GM19324 (cell line): ENCODE measurements at regions not wholly inside any gene's neighbourhood (a gene's known extent, or its start where the extent isn't known, plus 50 kb on each side); places are given as distances from the start of the nearest gene placed in this dataset.

Source experiments
- ATAC-seq: cut with Tn5 transposase; IDR thresholded peaks from one replicate; pipeline ENCODE4 v1.9.1; 2021; ENCODE audit warnings: mild to moderate bottlenecking, moderate library complexity; ENCODE audit not compliant: unreplicated experiment, low FRiP score

- no peak for ATAC-seq
Observed at GRCh38 chr18:27839141-27839540, 337.8 kb downstream of the CDH2 start.

- no peak for ATAC-seq
Observed at GRCh38 chr18:27838225-27838624, 338.7 kb downstream of the CDH2 start.

GRCh38 chr18:27826101-27826500 lies 350.8 kb downstream of the CDH2 start:
- ATAC-seq = no peak

- no peak for ATAC-seq
Observed at GRCh38 chr18:27825689-27826088, 351.2 kb downstream of the CDH2 start.

GRCh38 chr18:27824841-27825681 lies 351.9 kb downstream of the CDH2 start:
- no peak for ATAC-seq

- ATAC-seq = no peak
Observed at GRCh38 chr18:27824275-27824674, 352.7 kb downstream of the CDH2 start.

GRCh38 chr18:27823053-27823452 lies 353.9 kb downstream of the CDH2 start:
- ATAC-seq = no peak

- no peak for ATAC-seq
Observed at GRCh38 chr18:27808683-27809082, 368.2 kb downstream of the CDH2 start.

- no peak for ATAC-seq
Observed at GRCh38 chr18:27803957-27804356, 373.0 kb downstream of the CDH2 start.

GRCh38 chr18:27797484-27797883 lies 379.4 kb downstream of the CDH2 start:
- ATAC-seq = no peak

GRCh38 chr18:27794181-27794926 lies 382.6 kb downstream of the CDH2 start:
- ATAC-seq = no peak

- ATAC-seq = no peak
Observed at GRCh38 chr18:27793013-27793785, 383.7 kb downstream of the CDH2 start.

GRCh38 chr18:27789406-27789805 lies 387.5 kb downstream of the CDH2 start:
- ATAC-seq = no peak

- ATAC-seq = no peak
Observed at GRCh38 chr18:27787547-27787946, 389.4 kb downstream of the CDH2 start.

- ATAC-seq = no peak
Observed at GRCh38 chr18:27785815-27786471, 391.0 kb downstream of the CDH2 start.

- no peak for ATAC-seq
Observed at GRCh38 chr18:27780061-27780745, 396.7 kb downstream of the CDH2 start.

- ATAC-seq = no peak
Observed at GRCh38 chr18:27778925-27779324, 398.0 kb downstream of the CDH2 start.

- no peak for ATAC-seq
Observed at GRCh38 chr18:27778441-27778840, 398.5 kb downstream of the CDH2 start.

- no peak for ATAC-seq
Observed at GRCh38 chr18:27772081-27772480, 404.8 kb downstream of the CDH2 start.

GRCh38 chr18:27771571-27771970 lies 405.4 kb downstream of the CDH2 start:
- no peak for ATAC-seq
